NCI-H510A (cell line): ENCODE measurements at regions not wholly inside any gene's neighbourhood (a gene's known extent, or its start where the extent isn't known, plus 50 kb on each side); places are given as distances from the start of the nearest gene placed in this dataset.
"Not testable (repeated sequence)": the region's sequence is repeated elsewhere in the genome, so short reads cannot be mapped to it uniquely, and the experiment has no call there.

Source experiments
- DNase-seq: peaks from one replicate; lab custom pipeline; 2025; lab: John Stamatoyannopoulos, UW

- DNase-seq, result no peak
These were observed 303.6 kb upstream of the ZNF608 start for GRCh38 chr5:125049721-125050702.

GRCh38 chr5:125050926-125051325, 304.5 kb upstream of the ZNF608 start:
- DNase-seq, result no peak

GRCh38 chr5:125052584-125052983, 306.1 kb upstream of the ZNF608 start:
- no peak for DNase-seq

- DNase-seq, result no peak
These were observed 306.7 kb upstream of the ZNF608 start for GRCh38 chr5:125053179-125053578.

- DNase-seq, result no peak
These were observed 307.7 kb upstream of the ZNF608 start for GRCh38 chr5:125054146-125054545.

GRCh38 chr5:125056671-125057485, 310.4 kb upstream of the ZNF608 start:
- no peak for DNase-seq

GRCh38 chr5:125057912-125058826, 311.7 kb upstream of the ZNF608 start:
- peak; percentile 21 for DNase-seq

GRCh38 chr5:125059255-125060002, 313.0 kb upstream of the ZNF608 start:
- DNase-seq, result no peak

- no peak for DNase-seq
These were observed 315.3 kb upstream of the ZNF608 start for GRCh38 chr5:125061726-125062125.

- no peak for DNase-seq
These were observed 318.4 kb upstream of the ZNF608 start for GRCh38 chr5:125064621-125065438.

GRCh38 chr5:125065741-125066140, 319.3 kb upstream of the ZNF608 start:
- DNase-seq, result no peak

GRCh38 chr5:125070961-125071360, 324.5 kb upstream of the ZNF608 start:
- DNase-seq, result no peak

GRCh38 chr5:125073090-125073489, 326.7 kb upstream of the ZNF608 start:
- no peak for DNase-seq

- no peak for DNase-seq
These were observed 329.1 kb upstream of the ZNF608 start for GRCh38 chr5:125075567-125075966.

- not testable (repeated sequence) for DNase-seq
These were observed 332.6 kb upstream of the ZNF608 start for GRCh38 chr5:125079028-125079427.

GRCh38 chr5:125081101-125081500, 334.7 kb upstream of the ZNF608 start:
- no peak for DNase-seq

- DNase-seq, result no peak
These were observed 337.5 kb upstream of the ZNF608 start for GRCh38 chr5:125083981-125084380.

GRCh38 chr5:125085797-125086505, 339.5 kb upstream of the ZNF608 start:
- DNase-seq, result no peak

- no peak for DNase-seq
These were observed 342.2 kb upstream of the ZNF608 start for GRCh38 chr5:125088522-125089105.
